Breast epithelium (tissue), 4 donors: ENCODE measurements at regions not wholly inside any gene's neighbourhood (a gene's known extent, or its start where the extent isn't known, plus 50 kb on each side); places are given as distances from the start of the nearest gene placed in this dataset.

Source experiments
- DNase-seq, 2 donors: peaks; one replicate each; pipeline ENCODE4 v3.0.0-alpha.2; 2019; ENCODE audit warnings: low spot score in 2 of 2
- H3K27ac ChIP-seq, 2 donors: fragments of 200-600 bp; sonication (generic) in 1 of 2; one replicate each; pipeline ENCODE4 v1.5.1; 2016 to 2019; ENCODE audit warnings: mild to moderate bottlenecking in 1 of 2
- H3K27me3 ChIP-seq, 2 donors: fragments of 200-600 bp; sonication (generic) in 1 of 2; one replicate each; pipeline versions ENCODE4 v1.5.1 to v1.6.0; 2017 to 2019; ENCODE audit warnings: control low read depth in 1 of 2, mild to moderate bottlenecking in 1 of 2
- H3K36me3 ChIP-seq: fragments of 200-600 bp; one replicate; pipeline ENCODE4 v1.5.1; 2019
- H3K4me1 ChIP-seq, 2 donors: fragments of 200-600 bp; sonication (generic); one replicate each; pipeline ENCODE4 v1.5.1; 2016 to 2019; ENCODE audit warnings: control low read depth in 1 of 2
- H3K4me3 ChIP-seq, 3 donors: fragments of 200-600 bp; sonication (generic); 1 replicate in 2 of 3; 2 replicates in 1 of 3; pipeline ENCODE4 v1.5.1; 2016 to 2019; ENCODE audit warnings: mild to moderate bottlenecking in 3 of 3, moderate library complexity in 2 of 3
- H3K9me3 ChIP-seq, 2 donors: fragments of 200-600 bp; sonication (generic) in 1 of 2; one replicate each; pipeline ENCODE4 v1.5.1; 2016 to 2019; ENCODE audit warnings: control low read depth in 1 of 2
- CTCF ChIP-seq, 3 donors: fragments of 450-650 bp; IDR thresholded peaks; one replicate each; pipeline ENCODE4 v1.5.1; 2016 to 2017; ENCODE audit warnings: antibody characterized with exemption in 3 of 3, mild to moderate bottlenecking in 3 of 3, moderate library complexity in 3 of 3
- POLR2A ChIP-seq: fragments of 450-650 bp; IDR thresholded peaks from one replicate; pipeline ENCODE4 v1.6.1; 2016; ENCODE audit warnings: antibody characterized with exemption, mild to moderate bottlenecking, moderate library complexity
- POLR2AphosphoS5 ChIP-seq, 3 donors: sonication (generic); formaldehyde crosslinking; IDR thresholded peaks; one replicate each; pipeline ENCODE4 v1.6.1; 2017; ENCODE audit warnings: antibody characterized with exemption in 3 of 3
- intact Hi-C: fragments of 100-400 bp; cut with DNase I; formaldehyde crosslinking; loops from one replicate; pipeline ENCODE4 v1.15.1; 2023; ENCODE audit warnings: low total_unique reads

- no peak overlapping the region for H3K27ac ChIP-seq
- no peak for TF ChIP-seq POLR2AphosphoS5 (IDR thresholded peaks at IDR 0.05)
- H3K9me3 ChIP-seq, result peaks cover 6 to 20% of the 10 kb centered on the region in 2 donors
- H3K4me1 ChIP-seq, result no peaks in the 10 kb centered on the region
- H3K36me3 ChIP-seq, result no peaks in the 10 kb centered on the region
- DNase-seq, result no peak
- no peaks in the 10 kb centered on the region for H3K27me3 ChIP-seq
- no peak overlapping the region for H3K4me3 ChIP-seq
- intact Hi-C loops, result no loop called here
These were observed 283.0 kb upstream of the MAGI2 start for GRCh38 chr7:79736418-79736817.

GRCh38 chr7:79735012-79735411 is 281.5 kb upstream of the MAGI2 start:
- no peak overlapping the region for H3K4me3 ChIP-seq
- no peaks in the 10 kb centered on the region for H3K4me1 ChIP-seq
- H3K9me3 ChIP-seq, result peaks cover 6 to 20% of the 10 kb centered on the region in 2 donors
- no peaks in the 10 kb centered on the region for H3K36me3 ChIP-seq
- intact Hi-C loops, result no loop called here
- DNase-seq, result no peak
- no peaks in the 10 kb centered on the region for H3K27me3 ChIP-seq
- no peak for TF ChIP-seq POLR2AphosphoS5 (IDR thresholded peaks at IDR 0.05)
- TF ChIP-seq POLR2A, result no peak
- TF ChIP-seq CTCF (IDR thresholded peaks at IDR 0.05), result no peak
- no peak overlapping the region for H3K27ac ChIP-seq

- no peak overlapping the region for H3K27ac ChIP-seq
- no peak for TF ChIP-seq CTCF (IDR thresholded peaks at IDR 0.05)
- no peak for TF ChIP-seq POLR2AphosphoS5 (IDR thresholded peaks at IDR 0.05)
- no peak for TF ChIP-seq POLR2A
- intact Hi-C loops, result no loop called here
These were observed 280.7 kb upstream of the MAGI2 start for GRCh38 chr7:79734181-79734580.

GRCh38 chr7:79732535-79732934 is 279.1 kb upstream of the MAGI2 start:
- no peaks in the 10 kb centered on the region for H3K4me1 ChIP-seq
- H3K27me3 ChIP-seq, result no peaks in the 10 kb centered on the region
- H3K4me3 ChIP-seq, result no peak overlapping the region
- H3K9me3 ChIP-seq, result peaks cover 6 to 20% of the 10 kb centered on the region in 2 donors
- H3K36me3 ChIP-seq, result no peaks in the 10 kb centered on the region
- no peak overlapping the region for H3K27ac ChIP-seq
- intact Hi-C loops, result no loop called here
- no peak for TF ChIP-seq POLR2AphosphoS5 (IDR thresholded peaks at IDR 0.05)
- TF ChIP-seq CTCF (IDR thresholded peaks at IDR 0.05), result no peak
- no peak for TF ChIP-seq POLR2A
- DNase-seq, result no peak

More at GRCh38 chr7:79734181-79734580, 280.7 kb upstream of the MAGI2 start:
- DNase-seq, result no peak
- no peak overlapping the region for H3K4me3 ChIP-seq
- H3K9me3 ChIP-seq, result peaks cover 6 to 20% of the 10 kb centered on the region in 2 donors
- no peaks in the 10 kb centered on the region for H3K27me3 ChIP-seq
- no peaks in the 10 kb centered on the region for H3K4me1 ChIP-seq
- no peaks in the 10 kb centered on the region for H3K36me3 ChIP-seq

GRCh38 chr7:79730971-79731370 is 277.5 kb upstream of the MAGI2 start:
- Histone ChIP-seq H3K4me3 (no peak overlapping the region), H3K4me1 (no peaks in the 10 kb centered on the region), H3K27me3 (no peaks in the 10 kb centered on the region), H3K36me3 (no peaks in the 10 kb centered on the region), H3K27ac (no peak overlapping the region), H3K9me3 (peaks cover 6 to 20% of the 10 kb centered on the region in 2 donors)
- no peak for TF ChIP-seq POLR2A
- DNase-seq, result no peak
- intact Hi-C loops, result no loop called here

GRCh38 chr7:79723833-79724618 is 270.6 kb upstream of the MAGI2 start:
- intact Hi-C loops, result no loop called here
- no peak overlapping the region for H3K27ac ChIP-seq
- H3K27me3 ChIP-seq, result no peaks in the 10 kb centered on the region
- no peak overlapping the region for H3K4me3 ChIP-seq
- H3K9me3 ChIP-seq, result no peaks in the 10 kb centered on the region
- DNase-seq, result no peak
- no peaks in the 10 kb centered on the region for H3K4me1 ChIP-seq
- TF ChIP-seq POLR2AphosphoS5 (IDR thresholded peaks at IDR 0.05), result no peak
- TF ChIP-seq POLR2A, result no peak
- TF ChIP-seq CTCF (IDR thresholded peaks at IDR 0.05), result no peak
- no peaks in the 10 kb centered on the region for H3K36me3 ChIP-seq
